Stimulated activated CD4-positive, alpha-beta T cell treated with anti-CD3 and anti-CD28 coated beads, Interleukin-2, amount 100 ng/mL, for 48 hours (primary cell): ENCODE measurements at regions not wholly inside any gene's neighbourhood (a gene's known extent, or its start where the extent isn't known, plus 50 kb on each side); places are given as distances from the start of the nearest gene placed in this dataset.
"Not testable (repeated sequence)": the region's sequence is repeated elsewhere in the genome, so short reads cannot be mapped to it uniquely, and the experiment has no call there.

Experiments
- DNase-seq, 2 donors: peaks; one replicate each; pipeline ENCODE4 v3.0.0-alpha.2; 2020

GRCh38 chr1:221865808-221866207 lies 123.9 kb upstream of the DUSP10 start:
- no peak for DNase-seq

- DNase-seq = no peak
Observed at GRCh38 chr1:221863635-221864034, 121.7 kb upstream of the DUSP10 start.

- no peak for DNase-seq
Observed at GRCh38 chr1:221862971-221863370, 121.1 kb upstream of the DUSP10 start.

- no peak for DNase-seq
Observed at GRCh38 chr1:221858818-221859611, 117.1 kb upstream of the DUSP10 start.

GRCh38 chr1:221857094-221857444 lies 115.2 kb upstream of the DUSP10 start:
- not testable (repeated sequence) for DNase-seq

GRCh38 chr1:221856228-221857093 lies 114.6 kb upstream of the DUSP10 start:
- no peak for DNase-seq

- no peak for DNase-seq
Observed at GRCh38 chr1:221855156-221855555, 113.3 kb upstream of the DUSP10 start.

- no peak for DNase-seq
Observed at GRCh38 chr1:221851336-221851735, 109.4 kb upstream of the DUSP10 start.

- DNase-seq = no peak
Observed at GRCh38 chr1:221850470-221851187, 108.7 kb upstream of the DUSP10 start.

- DNase-seq = no peak
Observed at GRCh38 chr1:221849897-221850296, 108.0 kb upstream of the DUSP10 start.

GRCh38 chr1:221849110-221849509 lies 107.2 kb upstream of the DUSP10 start:
- no peak for DNase-seq

GRCh38 chr1:221847676-221848075 lies 105.8 kb upstream of the DUSP10 start:
- no peak for DNase-seq

- DNase-seq = no peak
Observed at GRCh38 chr1:221845650-221846371, 103.9 kb upstream of the DUSP10 start.

GRCh38 chr1:221841983-221842335 lies 100.1 kb upstream of the DUSP10 start:
- no peak for DNase-seq

- no peak for DNase-seq
Observed at GRCh38 chr1:221841251-221841982, 99.5 kb upstream of the DUSP10 start.

GRCh38 chr1:221840511-221841243 lies 98.8 kb upstream of the DUSP10 start:
- DNase-seq = no peak

GRCh38 chr1:221839782-221840395 lies 98.0 kb upstream of the DUSP10 start:
- DNase-seq = peak; percentile 61 to 69

GRCh38 chr1:221839321-221839720 lies 97.4 kb upstream of the DUSP10 start:
- DNase-seq = no peak

- no peak for DNase-seq
Observed at GRCh38 chr1:221837896-221838295, 96.0 kb upstream of the DUSP10 start.

GRCh38 chr1:221834698-221835513 lies 93.0 kb upstream of the DUSP10 start:
- no peak for DNase-seq
